ENCODE measurements at regions not wholly inside any gene's neighbourhood (a gene's known extent, or its start where the extent isn't known, plus 50 kb on each side); places are given as distances from the start of the nearest gene placed in this dataset.
A peak's percentile ranks its signal among the peaks of the same experiment; 100 is the strongest.

DNA sequence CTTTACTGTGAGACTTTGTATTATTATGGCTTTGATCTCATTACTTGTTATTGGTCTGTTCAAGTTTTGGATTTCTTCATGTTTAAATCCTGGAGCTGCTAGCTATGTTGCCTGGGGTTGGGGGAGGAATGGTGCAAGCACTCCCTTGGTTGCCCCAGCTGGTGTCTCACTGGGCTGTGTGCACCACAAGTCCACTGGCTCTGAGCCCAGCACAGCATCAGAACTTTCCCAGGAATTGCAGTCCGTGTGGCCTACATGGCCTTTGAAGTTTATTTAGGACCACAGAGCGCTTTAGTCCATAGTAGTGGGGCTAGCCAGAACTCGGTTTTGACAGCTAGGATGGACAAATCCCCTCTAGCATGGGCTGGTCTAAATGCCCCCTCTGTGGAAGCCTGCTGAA lies 278.8 kb upstream of the RPS6KA3 start:
- no peak for DNase-seq (ENCODE audit: low read depth)
- H3K4me3 ChIP-seq (ENCODE audit: low read length), result no peak overlapping the region
- TF ChIP-seq, protein P1, sequence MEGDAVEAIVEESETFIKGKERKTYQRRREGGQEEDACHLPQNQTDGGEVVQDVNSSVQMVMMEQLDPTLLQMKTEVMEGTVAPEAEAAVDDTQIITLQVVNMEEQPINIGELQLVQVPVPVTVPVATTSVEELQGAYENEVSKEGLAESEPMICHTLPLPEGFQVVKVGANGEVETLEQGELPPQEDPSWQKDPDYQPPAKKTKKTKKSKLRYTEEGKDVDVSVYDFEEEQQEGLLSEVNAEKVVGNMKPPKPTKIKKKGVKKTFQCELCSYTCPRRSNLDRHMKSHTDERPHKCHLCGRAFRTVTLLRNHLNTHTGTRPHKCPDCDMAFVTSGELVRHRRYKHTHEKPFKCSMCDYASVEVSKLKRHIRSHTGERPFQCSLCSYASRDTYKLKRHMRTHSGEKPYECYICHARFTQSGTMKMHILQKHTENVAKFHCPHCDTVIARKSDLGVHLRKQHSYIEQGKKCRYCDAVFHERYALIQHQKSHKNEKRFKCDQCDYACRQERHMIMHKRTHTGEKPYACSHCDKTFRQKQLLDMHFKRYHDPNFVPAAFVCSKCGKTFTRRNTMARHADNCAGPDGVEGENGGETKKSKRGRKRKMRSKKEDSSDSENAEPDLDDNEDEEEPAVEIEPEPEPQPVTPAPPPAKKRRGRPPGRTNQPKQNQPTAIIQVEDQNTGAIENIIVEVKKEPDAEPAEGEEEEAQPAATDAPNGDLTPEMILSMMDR (IDR thresholded peaks at IDR 0.05; ENCODE audit: insufficient read depth, low read depth, low read length, missing control alignments), result no peak

DNA sequence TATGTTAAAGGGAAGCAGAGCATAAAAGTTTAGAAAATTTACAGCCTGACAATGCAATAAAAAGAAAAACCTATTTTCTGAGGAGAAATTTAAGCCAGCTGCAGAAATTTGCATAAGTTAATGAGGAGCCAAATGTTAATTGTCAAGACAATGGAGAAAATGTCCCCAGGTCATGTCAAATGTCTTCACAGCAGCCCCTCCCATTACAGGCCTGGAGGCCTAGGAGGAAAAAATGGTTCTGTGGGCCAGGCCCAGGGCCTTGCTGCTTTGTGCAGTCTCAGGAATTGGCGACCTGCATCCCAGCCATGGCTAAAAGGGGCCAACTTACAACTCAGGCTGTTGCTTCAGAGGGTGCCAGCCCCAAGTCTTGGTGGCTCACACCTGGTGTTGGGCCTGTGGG lies 275.4 kb upstream of the RPS6KA3 start:
- TF ChIP-seq, protein P1 (IDR thresholded peaks at IDR 0.05; ENCODE audit: insufficient read depth, low read depth, low read length, missing control alignments), result no peak

DNA sequence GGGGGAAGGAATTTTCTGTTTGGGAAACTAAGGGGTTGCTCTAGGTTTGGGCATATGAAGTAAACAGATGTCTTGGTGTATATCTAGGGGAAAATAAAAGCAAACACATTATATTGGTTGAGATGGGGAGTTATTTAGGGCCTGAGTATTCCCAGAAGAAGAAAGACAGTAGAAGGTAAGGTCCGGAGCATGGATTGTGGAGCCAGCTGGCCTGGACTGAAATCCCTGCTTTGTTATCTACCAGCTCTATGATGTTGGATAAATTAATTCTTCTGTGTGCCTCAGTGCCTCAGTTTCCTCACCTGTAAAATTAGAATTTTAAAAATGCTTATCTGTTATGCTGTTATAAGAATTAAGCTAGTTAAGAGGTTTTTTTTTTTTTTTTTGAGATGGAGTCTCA lies 272.3 kb upstream of the RPS6KA3 start:
- DNase-seq (ENCODE audit: low read depth), result no peak
- TF ChIP-seq, protein P1 (IDR thresholded peaks at IDR 0.05; ENCODE audit: insufficient read depth, low read depth, low read length, missing control alignments), result no peak
- no peak overlapping the region for H3K4me3 ChIP-seq (ENCODE audit: low read length)

More for the DNA sequence above, 275.4 kb upstream of the RPS6KA3 start:
- no peak for DNase-seq (ENCODE audit: low read depth)
- no peak overlapping the region for H3K4me3 ChIP-seq (ENCODE audit: low read length)

DNA sequence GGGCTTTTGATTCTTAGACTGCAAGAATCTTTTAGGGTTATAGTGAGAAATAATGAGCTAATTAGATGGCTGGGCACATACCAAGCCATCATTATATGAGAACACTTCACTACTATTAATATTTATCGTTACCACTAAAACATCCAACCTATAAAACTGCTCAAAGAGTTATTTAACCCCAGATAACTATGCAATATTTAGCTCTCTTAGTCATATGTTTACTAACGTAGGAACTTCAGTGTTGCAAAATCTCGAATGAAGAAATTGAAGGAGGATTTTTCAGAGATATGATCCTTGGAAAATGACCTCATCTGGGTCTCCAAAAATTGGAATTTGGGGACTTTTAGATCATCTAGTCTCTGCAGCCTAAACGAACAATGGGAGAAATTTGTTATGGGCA lies 265.0 kb upstream of the RPS6KA3 start:
- TF ChIP-seq, protein P1 (IDR thresholded peaks at IDR 0.05; ENCODE audit: insufficient read depth, low read depth, low read length, missing control alignments), result no peak
- H3K4me3 ChIP-seq (ENCODE audit: low read length), result no peak overlapping the region
- peak; percentile 4 for DNase-seq (ENCODE audit: low read depth)

DNA sequence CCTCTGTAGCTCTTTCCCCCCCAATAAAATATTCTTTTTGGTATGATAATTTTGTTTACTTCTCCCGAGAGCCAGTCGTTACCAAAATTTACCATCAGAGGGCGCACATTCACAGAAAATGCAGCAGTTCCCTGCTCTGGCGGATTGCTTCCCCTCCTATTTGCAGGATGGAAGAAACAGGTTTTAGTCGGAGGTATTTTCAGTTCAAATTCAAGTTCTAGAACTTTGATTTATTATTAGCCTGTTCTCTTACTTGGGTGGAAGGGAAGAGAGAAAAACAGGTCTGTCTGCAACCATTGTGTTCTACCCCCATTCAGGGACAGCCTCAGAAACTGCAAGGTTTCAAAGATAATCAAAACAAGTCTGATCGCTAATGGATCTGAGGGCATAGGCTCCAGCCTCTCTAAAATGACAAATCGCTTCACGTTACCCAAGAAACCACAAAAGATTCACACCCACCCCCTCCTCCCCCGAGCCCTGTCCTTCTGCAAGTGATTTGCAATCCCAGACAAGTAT lies 263.8 kb upstream of the RPS6KA3 start:
- H3K4me3 ChIP-seq (ENCODE audit: low read length), result no peak overlapping the region

DNA sequence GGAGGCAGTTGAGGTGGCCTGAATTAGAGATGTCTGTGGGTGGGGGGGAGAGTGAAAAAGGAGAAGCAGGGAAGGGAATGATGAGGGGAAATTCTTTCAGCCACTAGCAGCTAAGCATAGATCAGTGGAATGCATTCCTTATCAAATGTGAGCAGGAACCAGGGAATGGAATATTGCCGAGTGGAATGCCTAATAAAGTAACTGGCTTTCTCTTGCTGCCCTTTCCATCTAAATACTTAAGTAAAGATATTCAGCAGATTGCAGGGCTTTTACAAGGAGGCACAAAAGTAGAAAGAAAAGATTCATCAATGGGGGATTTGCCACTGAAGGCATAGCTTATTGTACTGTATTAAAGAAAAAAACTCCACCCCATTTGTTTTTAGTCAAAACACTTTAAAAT lies 263.0 kb upstream of the RPS6KA3 start:
- no peak overlapping the region for H3K4me3 ChIP-seq (ENCODE audit: low read length)
- DNase-seq (ENCODE audit: low read depth), result no peak
- TF ChIP-seq, protein P1 (IDR thresholded peaks at IDR 0.05; ENCODE audit: insufficient read depth, low read depth, low read length, missing control alignments), result no peak

More for the DNA sequence above, 263.8 kb upstream of the RPS6KA3 start:
- peak; percentile 48 for DNase-seq (ENCODE audit: low read depth)
- TF ChIP-seq, protein P1 (IDR thresholded peaks at IDR 0.05; ENCODE audit: insufficient read depth, low read depth, low read length, missing control alignments), result peak; percentile 61

DNA sequence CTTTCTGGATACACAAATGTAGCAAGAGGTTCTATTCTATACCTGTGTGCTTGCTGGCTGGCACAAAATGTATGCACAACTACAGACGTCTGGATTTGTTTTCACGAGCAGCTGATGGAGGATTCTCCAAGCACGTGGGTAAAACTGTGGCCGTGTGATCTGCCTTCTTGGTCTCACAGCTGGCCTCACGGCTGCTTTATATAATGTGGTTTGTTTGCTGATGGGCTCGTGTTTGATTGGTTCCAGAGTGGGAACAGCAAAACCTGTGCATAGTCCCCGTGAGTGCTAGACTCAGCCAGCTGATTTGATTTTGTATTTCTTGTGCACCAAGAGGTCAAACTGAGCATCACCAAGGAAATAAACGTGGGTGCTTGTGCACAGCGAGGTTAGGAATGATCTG lies 262.6 kb upstream of the RPS6KA3 start:
- TF ChIP-seq, protein P1 (IDR thresholded peaks at IDR 0.05; ENCODE audit: insufficient read depth, low read depth, low read length, missing control alignments), result no peak
- no peak for DNase-seq (ENCODE audit: low read depth)
- H3K4me3 ChIP-seq (ENCODE audit: low read length), result no peak overlapping the region
